Activated CD4-positive, CD25-positive, alpha-beta regulatory T cell treated with anti-CD3 and anti-CD28 coated beads, Interleukin-2, amount 50 U/mL, for 24 hours (primary cell): ENCODE measurements at regions not wholly inside any gene's neighbourhood (a gene's known extent, or its start where the extent isn't known, plus 50 kb on each side); places are given as distances from the start of the nearest gene placed in this dataset.

Source experiments
- ATAC-seq, 2 donors: fragments of 150-1000 bp; cut with Tn5 transposase; one replicate each; pipeline ENCODE4 v1.10.0; 2021; ENCODE audit warnings: mild to moderate bottlenecking in 1 of 2, moderate library complexity in 1 of 2

GRCh38 chr6:159118924-159119323 is 50.3 kb upstream of the FNDC1 start:
- ATAC-seq, result no peak

- ATAC-seq, result no peak
Observed at GRCh38 chr6:159117563-159117962, 51.6 kb upstream of the FNDC1 start.

- ATAC-seq, result no peak
Observed at GRCh38 chr6:159117046-159117445, 52.2 kb upstream of the FNDC1 start.

- ATAC-seq, result no peak
Observed at GRCh38 chr6:159116343-159116742, 52.9 kb upstream of the FNDC1 start.

GRCh38 chr6:159114569-159114968 is 54.6 kb upstream of the FNDC1 start:
- ATAC-seq, result no peak

GRCh38 chr6:159113223-159113622 is 56.0 kb upstream of the FNDC1 start:
- ATAC-seq, result no peak

- no peak for ATAC-seq
Observed at GRCh38 chr6:159112714-159113113, 56.5 kb upstream of the FNDC1 start.

GRCh38 chr6:159110748-159111147 is 58.5 kb upstream of the FNDC1 start:
- ATAC-seq, result no peak

- ATAC-seq, result no peak
Observed at GRCh38 chr6:159110013-159110412, 59.2 kb upstream of the FNDC1 start.

- no peak for ATAC-seq
Observed at GRCh38 chr6:159109391-159109790, 59.8 kb upstream of the FNDC1 start.

- ATAC-seq, result no peak
Observed at GRCh38 chr6:159108426-159108985, 60.7 kb upstream of the FNDC1 start.

GRCh38 chr6:159107451-159108260 is 61.5 kb upstream of the FNDC1 start:
- ATAC-seq, result peak; percentile 30 to 43

GRCh38 chr6:159106627-159107241 is 61.9 kb upstream of the TAGAP start:
- peak; percentile 90 to 91 for ATAC-seq

- no peak for ATAC-seq
Observed at GRCh38 chr6:159105716-159106115, 60.9 kb upstream of the TAGAP start.

- ATAC-seq, result no peak
Observed at GRCh38 chr6:159104931-159105330, 60.1 kb upstream of the TAGAP start.

GRCh38 chr6:159104163-159104925 is 59.6 kb upstream of the TAGAP start:
- peak; percentile 61 to 62 for ATAC-seq

- ATAC-seq, result no peak
Observed at GRCh38 chr6:159103396-159104162, 58.8 kb upstream of the TAGAP start.

- ATAC-seq, result no peak
Observed at GRCh38 chr6:159102373-159103160, 57.8 kb upstream of the TAGAP start.

GRCh38 chr6:159101656-159102055 is 56.9 kb upstream of the TAGAP start:
- no peak for ATAC-seq

GRCh38 chr6:159100395-159101182 is 55.8 kb upstream of the TAGAP start:
- ATAC-seq, result no peak

- ATAC-seq, result no peak
Observed at GRCh38 chr6:159099961-159100360, 55.2 kb upstream of the TAGAP start.
